GM10266 (cell line): ENCODE measurements at regions not wholly inside any gene's neighbourhood (a gene's known extent, or its start where the extent isn't known, plus 50 kb on each side); places are given as distances from the start of the nearest gene placed in this dataset.

ENCODE experiments used
- DNase-seq: peaks from one replicate; pipeline ENCODE4 v3.0.0; 2012; ENCODE audit errors: extremely low spot score
- TF ChIP-seq, protein P1 (sequence below): IDR thresholded peaks from 2 replicates; pipeline ENCODE4 v1.5.1; 2012; ENCODE audit warnings: mild to moderate bottlenecking, low read depth; ENCODE audit not compliant: control insufficient read depth, insufficient read depth; ENCODE audit errors: missing control alignments

DNA sequence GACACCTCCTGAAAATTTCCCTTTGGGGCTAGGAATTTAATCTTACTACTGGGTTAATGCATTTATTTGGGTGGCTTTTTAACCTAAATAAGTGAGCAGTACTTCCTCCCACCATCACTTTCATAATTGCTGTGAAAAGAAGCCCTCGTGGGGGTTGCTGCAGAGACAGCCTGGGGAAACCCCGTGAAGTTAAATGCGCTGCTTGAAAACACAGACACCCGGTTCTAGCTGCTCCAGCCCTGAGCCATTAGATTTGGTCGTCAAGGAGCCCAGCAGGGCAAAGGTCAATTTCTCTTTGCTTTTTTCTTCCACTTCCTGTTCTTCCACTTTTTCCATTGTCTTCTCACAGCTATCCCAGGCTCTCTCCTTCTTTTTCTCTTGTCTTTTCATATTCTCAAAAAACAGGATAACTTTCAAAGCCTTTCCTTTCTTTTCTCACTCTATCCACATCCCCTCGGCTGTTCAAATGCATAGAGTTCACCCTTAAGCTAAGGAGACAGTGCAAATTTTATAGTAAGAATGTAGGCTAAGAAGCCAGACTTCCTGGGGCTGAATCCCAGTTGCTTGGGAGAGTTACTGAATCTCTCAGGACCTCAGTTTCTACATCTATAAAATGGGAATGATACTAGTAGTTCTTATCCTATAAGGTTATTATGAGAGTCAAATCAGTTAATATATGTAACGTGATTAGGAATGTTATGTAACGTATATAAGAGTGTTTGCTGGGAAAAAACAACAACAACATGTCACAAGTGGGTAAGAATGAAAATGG is 91.5 kb upstream of the ZNF827 start:
- DNase-seq, result peak; percentile 39

DNA sequence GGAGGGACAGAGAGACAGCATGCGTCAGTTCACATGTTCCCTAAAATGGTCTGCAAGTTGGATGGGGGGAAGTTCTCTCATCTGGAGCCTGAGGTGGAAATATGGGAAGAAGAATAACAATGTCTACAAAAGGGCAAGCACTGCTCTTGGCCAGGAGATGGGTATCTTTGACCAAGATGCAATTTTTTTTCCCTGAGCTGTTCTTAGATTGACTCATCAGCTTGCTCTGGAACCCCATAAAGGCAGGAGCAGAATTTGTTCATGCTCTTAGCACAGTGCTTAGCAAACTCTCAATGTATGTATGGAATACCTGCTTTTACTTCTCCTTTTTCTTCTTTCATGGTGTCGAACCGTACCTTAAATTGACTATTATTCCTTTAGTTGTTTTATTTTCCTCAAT is 90.5 kb upstream of the ZNF827 start:
- TF ChIP-seq, protein P1, sequence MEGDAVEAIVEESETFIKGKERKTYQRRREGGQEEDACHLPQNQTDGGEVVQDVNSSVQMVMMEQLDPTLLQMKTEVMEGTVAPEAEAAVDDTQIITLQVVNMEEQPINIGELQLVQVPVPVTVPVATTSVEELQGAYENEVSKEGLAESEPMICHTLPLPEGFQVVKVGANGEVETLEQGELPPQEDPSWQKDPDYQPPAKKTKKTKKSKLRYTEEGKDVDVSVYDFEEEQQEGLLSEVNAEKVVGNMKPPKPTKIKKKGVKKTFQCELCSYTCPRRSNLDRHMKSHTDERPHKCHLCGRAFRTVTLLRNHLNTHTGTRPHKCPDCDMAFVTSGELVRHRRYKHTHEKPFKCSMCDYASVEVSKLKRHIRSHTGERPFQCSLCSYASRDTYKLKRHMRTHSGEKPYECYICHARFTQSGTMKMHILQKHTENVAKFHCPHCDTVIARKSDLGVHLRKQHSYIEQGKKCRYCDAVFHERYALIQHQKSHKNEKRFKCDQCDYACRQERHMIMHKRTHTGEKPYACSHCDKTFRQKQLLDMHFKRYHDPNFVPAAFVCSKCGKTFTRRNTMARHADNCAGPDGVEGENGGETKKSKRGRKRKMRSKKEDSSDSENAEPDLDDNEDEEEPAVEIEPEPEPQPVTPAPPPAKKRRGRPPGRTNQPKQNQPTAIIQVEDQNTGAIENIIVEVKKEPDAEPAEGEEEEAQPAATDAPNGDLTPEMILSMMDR, result peak; percentile 37
- no peak for DNase-seq

More for the DNA sequence above, 91.5 kb upstream of the ZNF827 start:
- TF ChIP-seq, protein P1, result no peak

DNA sequence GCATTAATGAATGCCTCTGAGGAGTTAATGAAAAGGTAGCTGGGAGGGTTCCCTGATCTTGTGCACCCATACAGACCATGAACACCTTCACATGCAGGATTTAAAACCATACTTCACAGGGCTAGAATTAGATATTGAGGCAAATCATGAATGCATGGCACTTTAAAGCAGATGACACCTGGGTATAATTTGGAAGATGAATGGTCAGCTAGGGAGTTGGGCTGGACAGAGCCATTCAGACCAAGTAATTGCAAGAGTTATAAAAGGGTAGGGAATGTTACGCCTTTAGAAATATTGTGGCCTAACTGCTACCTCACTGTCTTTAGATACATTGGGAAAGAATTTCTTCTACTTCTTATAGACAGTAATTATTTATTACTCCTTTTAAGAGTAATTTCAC is 89.1 kb upstream of the ZNF827 start:
- no peak for DNase-seq
- TF ChIP-seq, protein P1, result no peak

DNA sequence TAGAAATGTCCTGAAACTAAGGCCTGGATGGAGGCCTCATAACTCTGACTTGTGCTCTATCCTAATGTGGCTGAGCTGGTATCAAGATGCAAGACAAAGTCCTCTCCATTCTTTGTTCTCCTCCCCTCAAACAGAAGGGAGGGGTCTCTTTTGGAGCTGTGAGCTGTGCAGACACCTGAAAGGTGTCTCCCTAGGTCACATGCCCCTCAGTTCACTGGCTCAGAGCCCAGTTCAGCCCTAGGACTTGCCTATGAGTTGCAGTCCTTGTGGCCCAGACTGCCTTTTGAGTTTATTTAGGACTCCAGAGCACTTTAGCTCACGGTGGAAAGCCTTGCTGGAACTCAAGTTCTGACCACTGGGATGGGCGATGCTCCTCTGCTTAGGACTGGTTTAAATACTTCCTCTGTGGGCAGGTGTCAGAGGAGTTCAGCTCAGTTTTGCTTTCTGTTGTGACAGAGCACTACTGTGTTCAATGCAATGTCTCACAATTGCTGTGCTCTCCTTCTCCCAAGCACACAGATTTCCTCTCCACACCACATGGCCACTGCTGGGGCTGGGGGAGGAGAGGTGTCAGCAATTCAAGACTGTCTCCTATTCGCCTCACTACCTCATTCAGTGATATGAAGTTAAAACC is 84.8 kb upstream of the ZNF827 start:
- no peak for DNase-seq
- TF ChIP-seq, protein P1, result no peak

DNA sequence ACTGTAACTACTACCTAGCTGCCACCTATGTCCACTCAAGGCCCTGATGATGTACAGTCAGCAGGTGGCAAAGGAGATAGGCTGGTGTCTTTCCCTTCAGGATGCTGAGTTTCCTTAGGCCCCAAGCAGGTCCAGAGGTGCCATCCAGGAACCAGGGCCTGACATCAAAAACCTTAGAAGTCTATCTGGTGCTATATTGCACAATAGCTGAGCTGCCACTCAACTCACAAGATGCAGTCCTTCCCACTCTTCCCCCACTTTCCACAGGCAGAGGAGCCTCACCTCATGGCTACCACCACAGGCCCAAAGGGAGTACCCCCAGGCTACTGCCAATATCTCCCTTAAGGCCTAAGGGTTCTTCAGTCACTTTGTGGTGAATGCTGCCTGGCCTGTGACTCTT is 83.9 kb upstream of the ZNF827 start:
- TF ChIP-seq, protein P1, result no peak
- DNase-seq, result no peak

DNA sequence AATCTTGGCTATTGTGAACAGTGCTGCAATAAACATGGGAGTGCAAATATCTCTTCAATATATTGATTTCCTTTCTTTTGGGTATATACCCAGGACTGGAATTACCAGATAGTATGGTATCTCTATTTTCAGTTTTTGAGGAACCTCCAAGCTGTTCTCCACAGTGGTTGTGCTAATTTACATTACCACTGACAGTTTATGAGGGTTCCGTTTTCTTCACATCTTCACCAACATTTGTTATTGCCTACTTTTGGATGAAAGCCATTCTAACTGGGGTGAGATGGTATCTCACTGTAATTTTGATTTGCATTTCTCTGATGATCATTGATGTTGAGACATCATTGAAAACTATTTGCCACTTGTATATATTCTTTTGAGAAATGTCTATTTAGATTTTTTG is 79.6 kb upstream of the ZNF827 start:
- TF ChIP-seq, protein P1, result no peak
- DNase-seq, result no peak

DNA sequence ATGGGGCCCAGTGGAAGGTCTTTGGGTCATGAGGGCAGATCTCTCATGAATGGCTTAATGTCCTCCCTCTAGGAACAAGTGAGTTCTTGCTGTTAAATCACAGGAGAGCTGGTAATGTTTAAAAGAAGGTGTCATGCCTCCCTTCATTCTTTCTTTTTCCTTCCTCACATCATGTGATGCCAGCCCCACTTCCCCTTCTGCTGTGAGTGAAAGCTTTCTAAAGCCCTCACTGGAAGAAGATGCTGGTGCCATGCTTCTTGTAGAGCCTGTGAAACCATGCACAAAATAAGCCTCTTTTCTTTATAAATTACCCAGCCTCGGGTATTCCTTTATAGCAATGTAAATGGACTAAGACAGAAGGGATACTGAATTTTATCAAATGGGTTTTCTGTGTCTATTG is 66.1 kb upstream of the ZNF827 start:
- DNase-seq, result no peak
- TF ChIP-seq, protein P1, result no peak
